Right lobe of liver (tissue), 4 donors: ENCODE measurements at regions not wholly inside any gene's neighbourhood (a gene's known extent, or its start where the extent isn't known, plus 50 kb on each side); places are given as distances from the start of the nearest gene placed in this dataset.

ENCODE experiments used
- POLR2A ChIP-seq: fragments of 450-650 bp; IDR thresholded peaks from one replicate; pipeline ENCODE4 v1.6.1; 2017; ENCODE audit warnings: antibody characterized with exemption, mild to moderate bottlenecking
- TF ChIP-seq, protein P1 (sequence below), 4 donors: fragments of 200-600 bp in 3 of 4; fragments of 450-650 bp in 1 of 4; IDR thresholded peaks; one replicate each; pipeline versions ENCODE4 v1.5.1 to v1.8.0; 2016 to 2022; ENCODE audit warnings: antibody characterized with exemption in 4 of 4, mild to moderate bottlenecking in 2 of 4
- donor health status: DM: no; HTN: no; CAD: no.
- donor health status: DM: no; HTN: no; CAD: no.
- donor health status: DM: no; HTN: yes; CAD: no.

DNA sequence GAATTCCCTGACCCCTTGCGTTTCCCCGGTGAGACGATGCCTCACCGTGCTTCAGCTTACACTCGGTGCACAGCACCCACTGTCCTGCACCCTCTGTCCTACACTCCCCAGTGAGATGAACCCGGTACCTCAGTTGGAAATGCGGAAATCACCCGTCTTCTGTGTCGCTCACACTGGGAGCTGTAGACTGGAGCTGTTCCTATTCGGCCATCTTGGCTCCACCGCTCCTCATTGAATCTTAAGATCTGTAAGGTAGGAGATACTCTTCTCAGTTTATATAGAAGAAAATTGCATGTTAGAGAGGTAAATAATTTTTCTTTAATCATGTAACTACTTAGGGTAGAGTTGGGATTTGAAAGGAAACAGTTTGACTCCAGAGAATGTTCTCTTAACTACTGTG lies 62.2 kb downstream of the DMRTA1 start:
- TF ChIP-seq, protein P1, sequence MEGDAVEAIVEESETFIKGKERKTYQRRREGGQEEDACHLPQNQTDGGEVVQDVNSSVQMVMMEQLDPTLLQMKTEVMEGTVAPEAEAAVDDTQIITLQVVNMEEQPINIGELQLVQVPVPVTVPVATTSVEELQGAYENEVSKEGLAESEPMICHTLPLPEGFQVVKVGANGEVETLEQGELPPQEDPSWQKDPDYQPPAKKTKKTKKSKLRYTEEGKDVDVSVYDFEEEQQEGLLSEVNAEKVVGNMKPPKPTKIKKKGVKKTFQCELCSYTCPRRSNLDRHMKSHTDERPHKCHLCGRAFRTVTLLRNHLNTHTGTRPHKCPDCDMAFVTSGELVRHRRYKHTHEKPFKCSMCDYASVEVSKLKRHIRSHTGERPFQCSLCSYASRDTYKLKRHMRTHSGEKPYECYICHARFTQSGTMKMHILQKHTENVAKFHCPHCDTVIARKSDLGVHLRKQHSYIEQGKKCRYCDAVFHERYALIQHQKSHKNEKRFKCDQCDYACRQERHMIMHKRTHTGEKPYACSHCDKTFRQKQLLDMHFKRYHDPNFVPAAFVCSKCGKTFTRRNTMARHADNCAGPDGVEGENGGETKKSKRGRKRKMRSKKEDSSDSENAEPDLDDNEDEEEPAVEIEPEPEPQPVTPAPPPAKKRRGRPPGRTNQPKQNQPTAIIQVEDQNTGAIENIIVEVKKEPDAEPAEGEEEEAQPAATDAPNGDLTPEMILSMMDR (IDR thresholded peaks at IDR 0.05) = no peak
- no peak for TF ChIP-seq POLR2A
